SK-N-SH (cell line): ENCODE measurements at regions not wholly inside any gene's neighbourhood (a gene's known extent, or its start where the extent isn't known, plus 50 kb on each side); places are given as distances from the start of the nearest gene placed in this dataset.

Source experiments
- CTCF ChIA-PET: fragments of 300-600, 350-600 bp; formaldehyde crosslinking; extraction: SDS; loops from one replicate; lab custom pipeline; 2021; lab: Yijun Ruan, JAX
- POLR2A ChIA-PET: fragments of 350-600 bp; sonication (Branson Sonifier 250); formaldehyde crosslinking; extraction: SDS; loops from one replicate; lab custom pipeline; 2020; ENCODE audit warnings: antibody characterized with exemption, inconsistent platforms; lab: Yijun Ruan, JAX
- DNase-seq: peaks from one replicate; pipeline ENCODE4 v3.0.0; 2012
- H2AFZ ChIP-seq: fragments of 200-600 bp; sonication (generic); 2 replicates; pipeline ENCODE4 v1.8.1; 2016; ENCODE audit warnings: antibody characterized with exemption, mild to moderate bottlenecking, low read depth
- H3F3A ChIP-seq: fragments of 200-600 bp; sonication (generic); replicated peaks from 2 replicates; pipeline ENCODE3; 2016; ENCODE audit warnings: antibody characterized with exemption, mild to moderate bottlenecking; ENCODE audit not compliant: insufficient read depth
- H3K27ac ChIP-seq, 2 experiments: fragments of 200-500 bp in 1 of 2; fragments of 200-600 bp in 1 of 2; sonication (Bioruptor generic) in 1 of 2; sonication (generic), shearing (Covaris generic) in 1 of 2; 2 replicates each; pipeline versions ENCODE4 v1.5.1 to v1.6.1; 2014 to 2016; ENCODE audit warnings: low read depth in 2 of 2, inconsistent platforms in 1 of 2, low read length in 1 of 2, mild to moderate bottlenecking in 1 of 2, mixed read lengths in 1 of 2
- H3K27me3 ChIP-seq: fragments of 200-600 bp; sonication (generic), shearing (Covaris generic); 2 replicates; pipeline ENCODE4 v1.6.1; 2016; ENCODE audit warnings: mixed run types; ENCODE audit not compliant: insufficient read depth
- H3K36me3 ChIP-seq, 2 experiments: fragments of 200-500 bp in 1 of 2; fragments of 200-600 bp in 1 of 2; sonication (Bioruptor generic) in 1 of 2; sonication (generic) in 1 of 2; replicated peaks in 1 of 2; 2 replicates each; pipeline versions ENCODE3 to v1.5.1; 2014 to 2016; ENCODE audit warnings: low read length in 1 of 2, mild to moderate bottlenecking in 1 of 2; ENCODE audit not compliant: insufficient read depth in 2 of 2, control insufficient read depth in 1 of 2
- H3K4me1 ChIP-seq, 2 experiments: fragments of 200-500 bp in 1 of 2; fragments of 200-600 bp in 1 of 2; sonication (Bioruptor generic) in 1 of 2; sonication (generic), shearing (Covaris generic) in 1 of 2; 2 replicates each; pipeline versions ENCODE4 v1.5.1 to v1.6.1; 2014 to 2016; ENCODE audit warnings: low read depth in 1 of 2, low read length in 1 of 2, mixed run types in 1 of 2; ENCODE audit not compliant: insufficient read depth in 2 of 2, control insufficient read depth in 1 of 2
- H3K4me2 ChIP-seq: fragments of 200-600 bp; sonication (generic), shearing (Covaris generic); 2 replicates; pipeline ENCODE4 v1.6.1; 2017; ENCODE audit warnings: mixed run types
- H3K4me3 ChIP-seq, 2 experiments: fragments of 200-500 bp in 1 of 2; fragments of 200-600 bp in 1 of 2; sonication (Bioruptor generic) in 1 of 2; sonication (generic), shearing (Covaris generic) in 1 of 2; 2 replicates each; pipeline versions ENCODE4 v1.5.1 to v1.8.1; 2014 to 2016; ENCODE audit warnings: low read depth in 2 of 2, inconsistent platforms in 1 of 2, low read length in 1 of 2, mild to moderate bottlenecking in 1 of 2, mixed read lengths in 1 of 2, moderate library complexity in 1 of 2
- H3K79me2 ChIP-seq: fragments of 200-600 bp; sonication (generic); 2 replicates; pipeline ENCODE4 v1.8.1; 2017; ENCODE audit warnings: mild to moderate bottlenecking; ENCODE audit not compliant: insufficient read depth
- H3K9ac ChIP-seq: fragments of 200-600 bp; sonication (generic); 2 replicates; pipeline ENCODE4 v1.6.1; 2017; ENCODE audit warnings: mixed run types
- H3K9me2 ChIP-seq: fragments of 200-600 bp; sonication (generic); 2 replicates; pipeline ENCODE4 v1.6.1; 2017; ENCODE audit warnings: mixed run types
- H3K9me3 ChIP-seq: fragments of 200-600 bp; sonication (generic); 2 replicates; pipeline ENCODE4 v1.6.1; 2017; ENCODE audit warnings: mixed run types, mild to moderate bottlenecking, moderate library complexity
- H4K20me1 ChIP-seq: fragments of 200-600 bp; sonication (generic); 2 replicates; pipeline ENCODE4 v1.6.1; 2017; ENCODE audit warnings: mild to moderate bottlenecking, mixed run types; ENCODE audit not compliant: insufficient read depth
- CHD2 ChIP-seq: fragments of 150-350 bp; IDR thresholded peaks from 2 replicates; pipeline ENCODE4 v1.6.1; 2018; ENCODE audit warnings: low read length; ENCODE audit not compliant: partially characterized antibody
- EZH2phosphoT487 ChIP-seq: fragments of 200-600 bp; sonication (generic); IDR thresholded peaks from 2 replicates; pipeline ENCODE4 v1.6.1; 2017; ENCODE audit warnings: low read depth, mixed run types, mild to moderate bottlenecking, antibody characterized with exemption, moderate library complexity, borderline replicate concordance
- FOSL2 ChIP-seq: IDR thresholded peaks from 2 replicates; pipeline ENCODE4 v1.4.0; 2012; ENCODE audit warnings: low read depth, mild to moderate bottlenecking, moderate library complexity, borderline replicate concordance
- FOXM1 ChIP-seq: IDR thresholded peaks from 2 replicates; pipeline ENCODE4 v1.4.0; 2012; ENCODE audit warnings: low read depth, mild to moderate bottlenecking
- GABPA ChIP-seq: IDR thresholded peaks from 2 replicates; pipeline ENCODE4 v1.4.0; 2012; ENCODE audit warnings: low read depth, mild to moderate bottlenecking
- GATA2 ChIP-seq: sonication (generic); formaldehyde crosslinking; IDR thresholded peaks from 2 replicates; pipeline ENCODE4 v1.5.0; 2020; ENCODE audit warnings: mild to moderate bottlenecking, missing genetic modification reagents
- MEF2A ChIP-seq: IDR thresholded peaks from 2 replicates; pipeline ENCODE4 v1.4.0; 2012; ENCODE audit warnings: low read depth, borderline replicate concordance
- MXI1 ChIP-seq: IDR thresholded peaks from 2 replicates; pipeline ENCODE4 v1.6.1; 2012; ENCODE audit warnings: mild to moderate bottlenecking, low read depth, low read length, improper control_type of control experiment
- NFIC ChIP-seq: IDR thresholded peaks from 2 replicates; pipeline ENCODE4 v1.4.0; 2012; ENCODE audit warnings: borderline replicate concordance
- RAD21 ChIP-seq: IDR thresholded peaks from 2 replicates; pipeline ENCODE4 v1.6.1; 2012; ENCODE audit warnings: mild to moderate bottlenecking, low read length
- RCOR1 ChIP-seq: fragments of 150-350 bp; IDR thresholded peaks from 2 replicates; pipeline ENCODE4 v1.6.1; 2017; ENCODE audit warnings: antibody characterized with exemption, low read length
- RFX5 ChIP-seq: IDR thresholded peaks from 2 replicates; pipeline ENCODE4 v1.6.1; 2012; ENCODE audit warnings: mild to moderate bottlenecking, improper control_type of control experiment, low read length
- RXRA ChIP-seq: IDR thresholded peaks from 2 replicates; pipeline ENCODE4 v1.4.0; 2012; ENCODE audit warnings: low read depth, mild to moderate bottlenecking, borderline replicate concordance
- TAF1 ChIP-seq: IDR thresholded peaks from 2 replicates; pipeline ENCODE4 v1.6.1; 2012; ENCODE audit warnings: low read depth, mild to moderate bottlenecking, low read length, moderate library complexity, borderline replicate concordance
- TCF12 ChIP-seq: IDR thresholded peaks from 2 replicates; pipeline ENCODE4 v1.4.0; 2012
- TEAD4 ChIP-seq: IDR thresholded peaks from 2 replicates; pipeline ENCODE4 v1.4.0; 2012; ENCODE audit warnings: mild to moderate bottlenecking, borderline replicate concordance; ENCODE audit not compliant: insufficient read depth
- WGBS: methylation state at CpG from one replicate; pipeline ENCODE4 v1.1.6; 2017; ENCODE audit warnings: low lambda C conversion rate; 5-methylcytosine and 5-hydroxymethylcytosine counted together
- TF ChIP-seq, protein P1 (sequence below): IDR thresholded peaks from 2 replicates; pipeline ENCODE4 v1.4.0; 2012; ENCODE audit warnings: low read depth, borderline replicate concordance
- TF ChIP-seq, protein P2 (sequence below): fragments of 150-350 bp; IDR thresholded peaks from 2 replicates; pipeline ENCODE4 v1.6.1; 2017; ENCODE audit warnings: antibody characterized with exemption, low read length, low read depth, borderline replicate concordance
- TF ChIP-seq, protein P3 (sequence below): fragments of 150-350 bp; IDR thresholded peaks from 2 replicates; pipeline ENCODE4 v1.6.1; 2016; ENCODE audit warnings: mild to moderate bottlenecking, low read depth, low read length
- TF ChIP-seq, protein P4 (sequence below): IDR thresholded peaks from 2 replicates; pipeline ENCODE4 v1.4.0; 2012; ENCODE audit warnings: low read depth, borderline replicate concordance
- TF ChIP-seq, protein P5 (sequence below): IDR thresholded peaks from 2 replicates; pipeline ENCODE4 v1.6.1; 2012; ENCODE audit warnings: mild to moderate bottlenecking, low read depth, low read length, moderate library complexity

DNA sequence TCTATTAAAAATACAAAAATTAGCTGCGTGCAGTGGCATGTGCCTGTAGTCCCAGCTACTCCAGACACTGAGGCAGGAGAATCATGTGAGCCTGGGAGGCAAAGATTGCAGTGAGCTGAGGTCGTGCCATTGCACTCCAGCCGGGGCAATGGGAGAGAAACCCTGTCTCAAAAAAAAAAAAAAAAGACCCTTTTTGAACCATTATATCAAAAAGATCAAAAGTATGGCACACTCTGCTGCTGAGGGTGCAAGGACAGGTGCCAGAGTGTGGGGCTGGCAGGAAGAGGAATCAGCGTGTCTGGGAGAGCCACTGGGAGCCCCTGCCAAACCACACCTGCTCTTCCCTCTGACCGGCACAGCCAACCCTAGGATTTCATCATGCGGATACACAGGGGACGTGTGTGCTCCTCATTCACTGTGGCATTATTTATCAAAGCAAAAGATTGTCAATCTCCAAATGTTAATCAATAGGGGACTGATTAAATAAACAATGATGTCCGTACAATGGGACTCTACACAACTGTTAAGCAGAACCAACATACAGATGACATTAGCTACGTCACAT is 147.3 kb upstream of the TLE3 start (continued):
- TF ChIP-seq, protein P1, sequence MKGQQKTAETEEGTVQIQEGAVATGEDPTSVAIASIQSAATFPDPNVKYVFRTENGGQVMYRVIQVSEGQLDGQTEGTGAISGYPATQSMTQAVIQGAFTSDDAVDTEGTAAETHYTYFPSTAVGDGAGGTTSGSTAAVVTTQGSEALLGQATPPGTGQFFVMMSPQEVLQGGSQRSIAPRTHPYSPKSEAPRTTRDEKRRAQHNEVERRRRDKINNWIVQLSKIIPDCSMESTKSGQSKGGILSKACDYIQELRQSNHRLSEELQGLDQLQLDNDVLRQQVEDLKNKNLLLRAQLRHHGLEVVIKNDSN, result no peak
- no peak for TF ChIP-seq RXRA
- no peak for TF ChIP-seq TCF12
- no peak for TF ChIP-seq TEAD4
- no peak for TF ChIP-seq NFIC
- TF ChIP-seq MEF2A, result no peak

DNA sequence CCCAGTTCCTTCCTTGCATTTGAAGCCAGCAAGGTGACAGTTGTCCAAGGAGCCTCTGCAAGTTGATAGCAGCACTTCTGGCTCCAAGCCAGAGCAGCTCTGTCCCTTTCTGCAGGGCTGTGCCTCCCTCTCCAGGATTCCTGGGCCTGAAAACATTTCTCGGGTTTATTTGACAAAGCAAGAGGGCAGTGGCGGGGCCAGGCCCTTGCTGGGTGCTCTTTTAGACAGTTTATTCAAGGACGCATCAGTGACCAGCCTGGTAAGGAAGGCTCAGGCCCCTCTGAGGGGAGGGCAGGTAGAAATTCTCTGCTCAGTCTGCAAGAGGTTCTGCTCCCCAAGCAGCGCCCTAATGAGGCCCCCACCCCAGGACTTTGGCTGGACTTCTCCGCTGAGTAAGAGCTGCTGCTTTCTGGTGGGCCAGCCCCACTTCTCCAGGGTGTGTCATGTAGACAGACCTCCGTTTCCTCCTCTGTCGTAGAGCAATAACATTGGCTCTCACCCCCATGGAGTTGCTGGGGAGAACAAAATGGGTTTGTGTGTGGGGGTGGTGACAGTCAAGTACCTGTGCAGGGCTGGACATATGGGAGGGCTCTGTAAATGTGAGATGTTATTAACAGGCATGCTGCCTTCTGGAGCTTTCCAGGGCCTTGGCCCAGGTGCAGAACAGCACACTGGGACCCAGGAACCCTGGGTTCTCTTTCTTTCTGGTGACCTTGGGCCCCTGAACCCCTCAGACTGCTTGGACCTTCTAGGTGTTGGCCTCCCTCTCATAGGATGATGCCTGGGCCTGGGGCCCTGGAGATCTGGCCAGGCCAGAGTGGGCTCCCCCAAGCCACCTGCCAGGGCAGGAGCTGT is 146.2 kb upstream of the TLE3 start:
- Histone ChIP-seq H3K9me3 (no peaks in the 10 kb centered on the region), H3K27ac (no peak overlapping the region), H3K4me1 (peaks cover 8 to 29% of the 10 kb centered on the region in 2 experiments; a peak in 1 of 4 replicates), H3K27me3 (no peaks in the 10 kb centered on the region), H3K9me2 (no peaks in the 10 kb centered on the region), H3K4me2 (no peak overlapping the region), H4K20me1 (no peaks in the 10 kb centered on the region), H3K36me3 (no peaks in the 10 kb centered on the region), H3K79me2 (no peaks in the 10 kb centered on the region), H3K4me3 (no peak overlapping the region), H3F3A (no peaks in the 10 kb centered on the region), H2AFZ (no peak overlapping the region), H3K9ac (no peak overlapping the region)
- no peak for DNase-seq
- WGBS, result 90% methylated on average over 6 of the region's 7 CpGs
- ChIA-PET POLR2A (interaction anchor here (0.7 kb wide), 1 partner anchor 9 kb away, joined by 3 read pairs; no protein-coding TSS in a partner anchor), CTCF (interaction anchor here (1.3 kb wide), 1 partner anchor 16 kb away, joined by 3 read pairs; no protein-coding TSS in a partner anchor)
- TF ChIP-seq, protein P2, sequence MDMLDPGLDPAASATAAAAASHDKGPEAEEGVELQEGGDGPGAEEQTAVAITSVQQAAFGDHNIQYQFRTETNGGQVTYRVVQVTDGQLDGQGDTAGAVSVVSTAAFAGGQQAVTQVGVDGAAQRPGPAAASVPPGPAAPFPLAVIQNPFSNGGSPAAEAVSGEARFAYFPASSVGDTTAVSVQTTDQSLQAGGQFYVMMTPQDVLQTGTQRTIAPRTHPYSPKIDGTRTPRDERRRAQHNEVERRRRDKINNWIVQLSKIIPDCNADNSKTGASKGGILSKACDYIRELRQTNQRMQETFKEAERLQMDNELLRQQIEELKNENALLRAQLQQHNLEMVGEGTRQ, result no peak
- TF ChIP-seq, protein P3, sequence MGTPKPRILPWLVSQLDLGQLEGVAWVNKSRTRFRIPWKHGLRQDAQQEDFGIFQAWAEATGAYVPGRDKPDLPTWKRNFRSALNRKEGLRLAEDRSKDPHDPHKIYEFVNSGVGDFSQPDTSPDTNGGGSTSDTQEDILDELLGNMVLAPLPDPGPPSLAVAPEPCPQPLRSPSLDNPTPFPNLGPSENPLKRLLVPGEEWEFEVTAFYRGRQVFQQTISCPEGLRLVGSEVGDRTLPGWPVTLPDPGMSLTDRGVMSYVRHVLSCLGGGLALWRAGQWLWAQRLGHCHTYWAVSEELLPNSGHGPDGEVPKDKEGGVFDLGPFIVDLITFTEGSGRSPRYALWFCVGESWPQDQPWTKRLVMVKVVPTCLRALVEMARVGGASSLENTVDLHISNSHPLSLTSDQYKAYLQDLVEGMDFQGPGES, result no peak
- TF ChIP-seq, protein P4, sequence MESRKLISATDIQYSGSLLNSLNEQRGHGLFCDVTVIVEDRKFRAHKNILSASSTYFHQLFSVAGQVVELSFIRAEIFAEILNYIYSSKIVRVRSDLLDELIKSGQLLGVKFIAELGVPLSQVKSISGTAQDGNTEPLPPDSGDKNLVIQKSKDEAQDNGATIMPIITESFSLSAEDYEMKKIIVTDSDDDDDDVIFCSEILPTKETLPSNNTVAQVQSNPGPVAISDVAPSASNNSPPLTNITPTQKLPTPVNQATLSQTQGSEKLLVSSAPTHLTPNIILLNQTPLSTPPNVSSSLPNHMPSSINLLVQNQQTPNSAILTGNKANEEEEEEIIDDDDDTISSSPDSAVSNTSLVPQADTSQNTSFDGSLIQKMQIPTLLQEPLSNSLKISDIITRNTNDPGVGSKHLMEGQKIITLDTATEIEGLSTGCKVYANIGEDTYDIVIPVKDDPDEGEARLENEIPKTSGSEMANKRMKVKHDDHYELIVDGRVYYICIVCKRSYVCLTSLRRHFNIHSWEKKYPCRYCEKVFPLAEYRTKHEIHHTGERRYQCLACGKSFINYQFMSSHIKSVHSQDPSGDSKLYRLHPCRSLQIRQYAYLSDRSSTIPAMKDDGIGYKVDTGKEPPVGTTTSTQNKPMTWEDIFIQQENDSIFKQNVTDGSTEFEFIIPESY, result no peak
- no peak for TF ChIP-seq EZH2phosphoT487
- no peak for TF ChIP-seq RCOR1
- no peak for TF ChIP-seq TEAD4
- no peak for TF ChIP-seq FOXM1
- TF ChIP-seq MXI1, result no peak
- TF ChIP-seq CHD2, result no peak
- no peak for TF ChIP-seq RAD21
- no peak for TF ChIP-seq FOSL2
- no peak for TF ChIP-seq MEF2A
- TF ChIP-seq GATA2 (CRISPR knock-in tag), result no peak
- TF ChIP-seq TAF1, result no peak
- TF ChIP-seq GABPA, result no peak
- TF ChIP-seq, protein P5, sequence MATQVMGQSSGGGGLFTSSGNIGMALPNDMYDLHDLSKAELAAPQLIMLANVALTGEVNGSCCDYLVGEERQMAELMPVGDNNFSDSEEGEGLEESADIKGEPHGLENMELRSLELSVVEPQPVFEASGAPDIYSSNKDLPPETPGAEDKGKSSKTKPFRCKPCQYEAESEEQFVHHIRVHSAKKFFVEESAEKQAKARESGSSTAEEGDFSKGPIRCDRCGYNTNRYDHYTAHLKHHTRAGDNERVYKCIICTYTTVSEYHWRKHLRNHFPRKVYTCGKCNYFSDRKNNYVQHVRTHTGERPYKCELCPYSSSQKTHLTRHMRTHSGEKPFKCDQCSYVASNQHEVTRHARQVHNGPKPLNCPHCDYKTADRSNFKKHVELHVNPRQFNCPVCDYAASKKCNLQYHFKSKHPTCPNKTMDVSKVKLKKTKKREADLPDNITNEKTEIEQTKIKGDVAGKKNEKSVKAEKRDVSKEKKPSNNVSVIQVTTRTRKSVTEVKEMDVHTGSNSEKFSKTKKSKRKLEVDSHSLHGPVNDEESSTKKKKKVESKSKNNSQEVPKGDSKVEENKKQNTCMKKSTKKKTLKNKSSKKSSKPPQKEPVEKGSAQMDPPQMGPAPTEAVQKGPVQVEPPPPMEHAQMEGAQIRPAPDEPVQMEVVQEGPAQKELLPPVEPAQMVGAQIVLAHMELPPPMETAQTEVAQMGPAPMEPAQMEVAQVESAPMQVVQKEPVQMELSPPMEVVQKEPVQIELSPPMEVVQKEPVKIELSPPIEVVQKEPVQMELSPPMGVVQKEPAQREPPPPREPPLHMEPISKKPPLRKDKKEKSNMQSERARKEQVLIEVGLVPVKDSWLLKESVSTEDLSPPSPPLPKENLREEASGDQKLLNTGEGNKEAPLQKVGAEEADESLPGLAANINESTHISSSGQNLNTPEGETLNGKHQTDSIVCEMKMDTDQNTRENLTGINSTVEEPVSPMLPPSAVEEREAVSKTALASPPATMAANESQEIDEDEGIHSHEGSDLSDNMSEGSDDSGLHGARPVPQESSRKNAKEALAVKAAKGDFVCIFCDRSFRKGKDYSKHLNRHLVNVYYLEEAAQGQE, result no peak
- no peak for TF ChIP-seq RFX5
- TF ChIP-seq, all 33 proteins: peak for 0
